Adipocyte (in vitro differentiated cells): ENCODE measurements at regions not wholly inside any gene's neighbourhood (a gene's known extent, or its start where the extent isn't known, plus 50 kb on each side); places are given as distances from the start of the nearest gene placed in this dataset.
"Not testable (repeated sequence)": the region's sequence is repeated elsewhere in the genome, so short reads cannot be mapped to it uniquely, and the experiment has no call there.

Experiments used
- DNase-seq: peaks from one replicate; pipeline ENCODE4 v3.0.0-alpha.2; 2015; ENCODE audit warnings: low read depth
- H3K27me3 ChIP-seq: replicated peaks from 2 replicates; pipeline ENCODE4 v1.7.0; 2013; ENCODE audit warnings: mild to moderate bottlenecking, low read length, moderate library complexity; ENCODE audit not compliant: control insufficient read depth, insufficient read depth
- H3K36me3 ChIP-seq: 2 replicates; pipeline ENCODE4 v1.7.0; 2013; ENCODE audit warnings: low read length, mild to moderate bottlenecking, moderate library complexity; ENCODE audit not compliant: control insufficient read depth, insufficient read depth, severe bottlenecking
- H3K4me1 ChIP-seq: 2 replicates; pipeline ENCODE4 v1.7.0; 2013; ENCODE audit warnings: mild to moderate bottlenecking, low read length, moderate library complexity; ENCODE audit not compliant: control insufficient read depth, insufficient read depth
- H3K4me3 ChIP-seq: 2 replicates; pipeline ENCODE4 v1.7.0; 2013; ENCODE audit warnings: mild to moderate bottlenecking, low read length, moderate library complexity
- H3K9ac ChIP-seq: 2 replicates; pipeline ENCODE4 v1.7.0; 2013; ENCODE audit warnings: mild to moderate bottlenecking, low read length, moderate library complexity
- H3K9me3 ChIP-seq: 2 replicates; pipeline ENCODE4 v1.7.0; 2013; ENCODE audit warnings: mild to moderate bottlenecking, low read length, moderate library complexity; ENCODE audit not compliant: control insufficient read depth

DNA sequence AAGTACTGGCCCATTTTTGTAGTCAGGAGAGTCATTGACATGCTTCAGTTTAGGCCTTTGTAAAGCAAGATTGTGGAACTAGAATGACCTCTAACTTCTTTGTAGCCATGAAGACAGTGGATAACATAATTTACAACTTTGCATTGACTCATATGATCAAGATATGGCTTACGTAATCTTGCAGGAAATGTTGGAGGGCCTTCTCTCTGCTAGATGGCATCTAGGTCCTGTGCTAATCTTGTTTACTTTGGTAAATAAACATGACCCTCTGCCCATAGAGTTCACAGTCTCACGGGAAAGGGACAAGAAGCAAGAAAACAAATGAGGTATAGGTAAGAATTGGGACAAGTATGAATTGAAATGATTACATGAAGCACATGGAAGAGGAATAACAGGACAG lies 355.2 kb upstream of the ARID1B start:
- no peak for DNase-seq
- H3K36me3 ChIP-seq, result no peaks in the 10 kb centered on the region
- no peak overlapping the region for H3K9ac ChIP-seq
- H3K4me1 ChIP-seq, result peaks cover under 1% of the 10 kb centered on the region
- peaks cover 5% of the 10 kb centered on the region for H3K9me3 ChIP-seq
- no peak overlapping the region for H3K4me3 ChIP-seq
- no peaks in the 10 kb centered on the region for H3K27me3 ChIP-seq

DNA sequence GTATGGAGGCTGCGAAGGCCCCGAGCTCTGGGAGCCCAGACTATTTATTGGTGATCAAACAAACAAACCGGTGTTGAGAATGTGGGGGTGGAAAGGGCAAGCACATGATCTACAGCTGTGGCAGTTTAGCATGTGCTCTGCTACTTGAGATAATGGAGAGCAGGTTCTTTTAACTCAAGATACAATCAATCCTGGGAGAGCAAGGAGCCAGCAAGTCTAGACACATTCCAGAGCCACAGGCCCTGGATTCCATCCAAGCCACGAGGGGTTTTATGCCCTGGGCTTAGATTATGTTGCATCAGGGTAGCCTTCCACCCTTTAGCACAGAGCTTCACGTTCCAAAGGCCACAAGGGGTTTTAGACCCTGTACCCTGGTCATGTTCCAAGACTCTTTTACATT lies 355.9 kb upstream of the ARID1B start:
- H3K4me1 ChIP-seq, DNase-seq, H3K9me3 ChIP-seq, H3K36me3 ChIP-seq, H3K4me3 ChIP-seq, H3K27me3 ChIP-seq, H3K9ac ChIP-seq: not testable (repeated sequence)

DNA sequence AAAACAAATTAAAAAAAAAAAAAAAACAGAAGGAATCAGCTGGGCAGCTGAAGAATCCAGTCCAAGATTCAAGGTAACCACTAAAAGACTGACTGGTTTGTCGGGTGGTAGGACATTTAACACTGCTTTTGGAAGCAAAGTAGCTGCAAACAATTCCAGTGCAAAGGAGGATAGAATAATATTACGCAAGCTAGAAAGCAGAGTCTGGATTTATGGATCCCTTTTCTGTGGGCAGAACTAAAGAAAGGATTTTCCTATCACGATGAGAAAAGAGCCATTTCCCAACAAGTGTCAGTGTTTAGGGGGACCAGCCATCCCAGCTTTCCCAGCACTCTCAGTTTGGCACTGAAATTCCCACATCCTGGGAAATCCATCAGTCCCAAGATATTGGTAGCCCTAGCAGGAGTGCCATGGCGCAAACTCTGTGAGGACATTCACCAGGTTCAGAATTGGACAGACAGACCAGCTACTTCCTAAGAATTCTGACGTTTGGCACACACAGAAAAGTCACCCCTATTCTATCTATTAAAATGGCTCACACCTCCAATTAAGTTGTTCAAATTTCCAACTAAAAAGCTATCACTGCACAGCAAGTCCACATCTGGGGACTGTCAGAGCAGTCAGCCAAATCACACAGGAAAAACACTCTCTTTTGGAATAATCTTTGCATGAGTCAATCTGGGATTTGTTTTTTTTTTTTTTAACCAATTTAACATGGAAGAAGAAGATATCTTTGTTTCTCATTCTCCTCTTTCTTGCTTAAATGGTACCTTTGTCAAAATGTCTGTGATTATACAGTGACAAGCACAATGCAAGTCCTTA lies 356.8 kb upstream of the ARID1B start:
- Histone ChIP-seq H3K4me3 (no peak overlapping the region), H3K4me1 (no peaks in the 10 kb centered on the region), H3K9ac (no peak overlapping the region), H3K9me3 (peaks cover 5% of the 10 kb centered on the region), H3K27me3 (no peaks in the 10 kb centered on the region), H3K36me3 (no peaks in the 10 kb centered on the region)
- DNase-seq, result peak; percentile 13

DNA sequence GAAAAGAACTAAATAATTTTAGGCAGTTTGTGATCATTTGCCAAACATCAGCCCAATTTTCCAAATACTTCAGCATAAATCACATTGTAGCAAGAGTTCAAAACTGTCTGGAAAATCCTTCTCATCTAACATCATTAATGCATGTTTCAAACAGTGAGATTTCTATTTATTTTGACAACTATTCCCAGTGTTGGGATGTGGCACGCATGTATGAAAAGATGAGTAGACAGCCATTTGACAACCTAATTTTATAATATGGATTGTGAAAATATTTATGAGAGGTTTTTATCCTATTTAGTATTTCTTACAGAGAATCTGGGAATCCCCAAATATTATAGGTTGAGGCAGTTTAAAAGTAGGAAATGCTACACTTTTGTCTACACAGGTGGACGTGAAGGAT lies 357.6 kb upstream of the ARID1B start:
- H3K4me1 ChIP-seq, result no peaks in the 10 kb centered on the region
- H3K4me3 ChIP-seq, result no peak overlapping the region
- H3K9ac ChIP-seq, result no peak overlapping the region
- no peaks in the 10 kb centered on the region for H3K36me3 ChIP-seq
- DNase-seq, result no peak
- H3K9me3 ChIP-seq, result peaks cover 5% of the 10 kb centered on the region
- no peaks in the 10 kb centered on the region for H3K27me3 ChIP-seq

DNA sequence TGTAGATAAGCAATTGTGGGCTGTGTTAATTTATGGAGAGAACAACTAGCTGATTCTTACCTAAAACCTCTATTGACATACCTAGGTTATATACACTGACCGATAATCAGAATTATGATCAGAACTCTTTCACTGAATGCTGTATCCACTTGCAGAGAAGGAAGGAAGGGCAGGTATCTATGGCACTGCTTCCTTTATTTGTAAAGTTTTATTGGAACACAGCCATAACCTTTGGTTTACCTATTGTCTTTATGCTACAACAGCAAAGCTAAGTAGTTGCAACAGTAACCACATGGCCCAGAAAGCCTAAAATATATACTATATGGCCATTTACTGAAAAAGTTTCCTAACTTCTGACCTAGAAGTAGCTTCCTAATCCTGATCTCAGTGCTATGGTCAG lies 358.9 kb upstream of the ARID1B start:
- Histone ChIP-seq H3K27me3 (no peaks in the 10 kb centered on the region), H3K4me1 (no peaks in the 10 kb centered on the region), H3K9me3 (peaks cover 5% of the 10 kb centered on the region), H3K4me3 (no peak overlapping the region), H3K9ac (no peak overlapping the region), H3K36me3 (no peaks in the 10 kb centered on the region)
- DNase-seq, result no peak

DNA sequence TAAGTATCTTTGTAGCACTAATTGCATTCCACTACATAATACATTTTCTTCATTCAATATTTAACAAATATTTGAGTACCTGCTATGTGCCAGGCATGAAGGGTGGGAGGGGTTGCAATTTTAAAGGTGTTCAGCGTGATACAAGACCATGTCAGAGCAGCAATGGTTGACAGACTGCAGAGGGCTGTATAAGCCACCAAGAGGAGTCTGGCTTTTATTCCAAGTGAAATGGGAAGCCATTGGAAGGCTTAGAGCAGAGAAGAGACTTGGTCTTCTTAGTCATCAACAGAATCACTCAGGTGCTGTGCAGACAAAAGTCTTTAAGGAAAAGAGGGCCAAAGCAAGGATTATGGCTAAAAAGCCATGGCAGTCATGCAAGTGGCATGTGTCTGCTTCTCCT lies 360.8 kb upstream of the ARID1B start:
- Histone ChIP-seq H3K27me3 (no peaks in the 10 kb centered on the region), H3K9ac (no peak overlapping the region), H3K4me1 (no peaks in the 10 kb centered on the region), H3K36me3 (no peaks in the 10 kb centered on the region), H3K4me3 (no peak overlapping the region), H3K9me3 (no peaks in the 10 kb centered on the region)
- no peak for DNase-seq

DNA sequence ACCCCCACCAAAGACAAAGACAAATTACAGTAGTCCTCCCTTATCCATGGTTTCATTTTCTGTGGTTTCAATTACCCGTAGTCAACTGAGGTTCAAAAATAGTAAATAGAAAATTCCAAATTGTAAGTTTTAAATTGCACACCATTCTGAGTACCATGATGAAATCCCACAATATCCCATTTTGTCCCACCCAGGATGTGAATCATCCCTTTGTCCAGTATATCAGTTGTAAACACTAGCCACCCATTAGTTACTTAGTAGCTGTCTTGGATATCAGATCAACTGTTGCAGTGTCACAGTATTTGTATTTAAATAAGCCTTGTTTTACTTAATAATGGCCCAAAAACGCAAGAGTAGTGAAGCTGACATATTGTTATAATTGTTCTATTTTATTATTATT lies 364.0 kb upstream of the ARID1B start:
- Histone ChIP-seq H3K4me1 (no peaks in the 10 kb centered on the region), H3K27me3 (no peaks in the 10 kb centered on the region), H3K9ac (no peak overlapping the region), H3K9me3 (no peaks in the 10 kb centered on the region), H3K36me3 (no peaks in the 10 kb centered on the region), H3K4me3 (no peak overlapping the region)
- DNase-seq, result no peak

DNA sequence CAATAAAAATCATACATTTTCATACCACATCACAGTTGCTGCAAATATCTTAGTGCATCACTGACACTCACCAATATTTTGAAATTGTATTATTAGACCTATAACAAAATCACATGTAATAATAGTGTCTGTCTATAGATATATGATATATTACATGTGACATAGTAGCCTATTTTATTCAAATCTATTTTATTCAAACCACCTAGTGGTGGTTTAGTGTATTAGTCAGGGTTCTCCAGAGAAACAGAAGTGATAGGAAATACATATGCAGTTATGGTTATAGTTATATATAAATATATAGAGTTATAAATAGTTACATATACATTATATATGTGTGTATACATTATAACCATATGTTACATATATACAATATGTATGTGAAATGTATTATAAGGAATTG lies 366.5 kb upstream of the ARID1B start:
- Histone ChIP-seq H3K4me1 (no peaks in the 10 kb centered on the region), H3K9ac (no peak overlapping the region), H3K27me3 (no peaks in the 10 kb centered on the region), H3K4me3 (no peak overlapping the region), H3K9me3 (no peaks in the 10 kb centered on the region), H3K36me3 (no peaks in the 10 kb centered on the region)
- DNase-seq, result peak; percentile 5

DNA sequence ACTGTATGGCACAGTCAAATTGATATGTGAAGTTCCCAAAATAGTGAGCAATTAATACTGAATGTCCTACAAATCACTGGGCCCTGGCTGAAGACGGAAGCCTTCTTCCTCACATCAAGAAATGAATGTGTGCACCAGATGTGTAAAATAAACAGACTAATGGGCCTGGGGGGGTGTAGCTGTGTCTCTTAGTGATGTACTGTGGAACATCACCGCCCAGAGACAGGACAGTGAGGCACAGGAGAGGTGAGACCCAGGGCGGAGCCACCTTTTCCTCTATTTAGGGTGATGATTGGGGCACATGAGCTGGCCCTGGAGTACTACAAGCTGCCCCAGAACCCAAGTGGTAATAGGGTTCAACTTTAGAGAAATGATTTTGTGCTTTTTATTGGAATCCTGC lies 368.5 kb upstream of the ARID1B start:
- DNase-seq, result no peak
- Histone ChIP-seq H3K4me1 (no peaks in the 10 kb centered on the region), H3K9ac (no peak overlapping the region), H3K4me3 (no peak overlapping the region), H3K27me3 (no peaks in the 10 kb centered on the region), H3K9me3 (no peaks in the 10 kb centered on the region), H3K36me3 (no peaks in the 10 kb centered on the region)

DNA sequence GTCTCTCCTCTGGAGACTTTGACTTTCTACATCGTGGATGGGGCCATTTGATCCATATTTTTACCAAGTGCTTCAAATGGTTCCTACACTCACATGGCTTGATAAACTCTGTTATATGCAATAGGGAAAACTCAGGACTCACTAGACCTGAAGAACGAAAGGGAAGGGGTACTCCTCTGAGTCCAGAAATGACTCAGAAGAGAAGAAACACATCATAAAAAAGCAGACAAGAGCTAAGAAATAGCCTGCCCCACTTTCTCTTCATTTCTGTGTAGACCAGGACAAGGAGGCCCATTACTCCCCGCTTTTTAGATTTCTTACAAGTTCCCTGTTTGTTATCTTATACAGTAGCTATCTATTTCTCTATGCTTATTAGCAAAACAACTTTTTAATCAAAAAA lies 369.8 kb upstream of the ARID1B start:
- Histone ChIP-seq H3K4me1 (no peaks in the 10 kb centered on the region), H3K36me3 (no peaks in the 10 kb centered on the region), H3K4me3 (no peak overlapping the region), H3K27me3 (no peaks in the 10 kb centered on the region), H3K9ac (no peak overlapping the region), H3K9me3 (no peaks in the 10 kb centered on the region)
- no peak for DNase-seq

DNA sequence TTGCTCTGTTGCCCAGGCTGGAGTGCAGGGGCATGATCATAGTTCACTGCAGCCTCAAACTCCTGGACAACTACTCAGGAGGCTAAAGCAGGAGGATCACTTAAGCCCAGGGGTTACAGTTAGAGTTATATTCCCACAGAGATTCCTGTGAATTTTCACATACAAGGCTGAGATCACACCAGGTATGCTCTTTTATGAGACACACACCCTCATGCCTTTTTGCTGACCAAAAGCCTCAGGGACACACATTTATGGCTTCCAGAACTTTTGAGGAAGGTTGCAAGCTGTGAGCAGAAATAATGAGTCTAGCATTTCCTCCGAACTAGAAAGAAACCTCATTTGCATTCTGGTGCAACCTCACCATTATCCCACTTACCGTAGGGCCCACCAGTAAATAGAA lies 370.5 kb upstream of the ARID1B start:
- Histone ChIP-seq H3K27me3 (no peaks in the 10 kb centered on the region), H3K36me3 (no peaks in the 10 kb centered on the region), H3K9me3 (no peaks in the 10 kb centered on the region), H3K4me3 (no peak overlapping the region), H3K4me1 (no peaks in the 10 kb centered on the region), H3K9ac (no peak overlapping the region)
- no peak for DNase-seq

DNA sequence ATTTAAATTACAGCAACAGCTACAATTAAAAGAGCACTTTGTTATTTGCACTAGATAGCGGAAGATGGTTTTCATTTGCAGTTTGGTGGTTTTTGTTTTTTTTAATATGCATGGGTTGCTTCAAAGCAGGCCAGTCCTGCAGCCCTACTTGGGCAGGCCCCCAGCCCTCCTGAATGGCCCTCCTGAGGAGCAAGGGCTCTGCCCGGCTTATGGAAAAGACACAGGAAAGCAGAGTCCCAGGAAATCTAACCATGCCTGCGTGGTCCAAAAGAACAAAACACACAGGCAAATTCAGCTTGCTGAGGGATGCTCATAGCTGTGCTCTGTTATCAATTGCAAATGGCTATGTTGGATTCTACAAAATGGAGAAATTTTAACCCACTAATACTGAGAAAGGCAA lies 371.1 kb upstream of the ARID1B start:
- Histone ChIP-seq H3K9ac (no peak overlapping the region), H3K9me3 (no peaks in the 10 kb centered on the region), H3K27me3 (no peaks in the 10 kb centered on the region), H3K36me3 (no peaks in the 10 kb centered on the region), H3K4me1 (no peaks in the 10 kb centered on the region), H3K4me3 (no peak overlapping the region)
- no peak for DNase-seq
